ENCODE measurements at regions not wholly inside any gene's neighbourhood (a gene's known extent, or its start where the extent isn't known, plus 50 kb on each side); places are given as distances from the start of the nearest gene placed in this dataset.
"Not testable (repeated sequence)": the region's sequence is repeated elsewhere in the genome, so short reads cannot be mapped to it uniquely, and the experiment has no call there.

GRCh38 chr1:79493702-79494101 is 487.2 kb upstream of the ADGRL4 start:
- not testable (repeated sequence) for TF ChIP-seq CTCF (IDR thresholded peaks at IDR 0.05); POLR2A (IDR thresholded peaks at IDR 0.05; ENCODE audit: low read depth); POLR2AphosphoS5 (IDR thresholded peaks at IDR 0.05)
